ENCODE measurements at regions not wholly inside any gene's neighbourhood (a gene's known extent, or its start where the extent isn't known, plus 50 kb on each side); places are given as distances from the start of the nearest gene placed in this dataset.

GRCh38 chr15:95981209-95981608 lies 349.3 kb upstream of the NR2F2 start:
- DNase-seq: no peak

DNA sequence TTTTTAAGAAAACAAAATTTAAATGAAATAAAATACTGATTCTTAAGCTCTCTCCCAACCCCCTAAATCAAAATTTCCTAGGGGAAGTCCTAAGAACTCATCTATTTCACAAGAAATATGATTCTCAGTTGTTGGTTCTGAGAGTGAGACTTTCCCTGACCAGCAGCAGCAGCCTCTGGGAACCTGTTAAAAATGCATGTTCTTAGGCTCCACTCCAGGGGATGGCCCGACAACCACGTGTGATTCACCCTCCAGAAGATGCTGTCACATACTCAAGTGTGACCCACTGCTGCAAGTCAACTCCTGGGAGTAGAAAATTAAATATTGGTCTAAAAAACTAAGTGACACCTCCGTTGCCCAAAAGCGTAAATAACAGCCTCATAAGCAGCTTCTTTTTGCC lies 343.2 kb upstream of the NR2F2 start:
- DNase-seq: no peak

DNA sequence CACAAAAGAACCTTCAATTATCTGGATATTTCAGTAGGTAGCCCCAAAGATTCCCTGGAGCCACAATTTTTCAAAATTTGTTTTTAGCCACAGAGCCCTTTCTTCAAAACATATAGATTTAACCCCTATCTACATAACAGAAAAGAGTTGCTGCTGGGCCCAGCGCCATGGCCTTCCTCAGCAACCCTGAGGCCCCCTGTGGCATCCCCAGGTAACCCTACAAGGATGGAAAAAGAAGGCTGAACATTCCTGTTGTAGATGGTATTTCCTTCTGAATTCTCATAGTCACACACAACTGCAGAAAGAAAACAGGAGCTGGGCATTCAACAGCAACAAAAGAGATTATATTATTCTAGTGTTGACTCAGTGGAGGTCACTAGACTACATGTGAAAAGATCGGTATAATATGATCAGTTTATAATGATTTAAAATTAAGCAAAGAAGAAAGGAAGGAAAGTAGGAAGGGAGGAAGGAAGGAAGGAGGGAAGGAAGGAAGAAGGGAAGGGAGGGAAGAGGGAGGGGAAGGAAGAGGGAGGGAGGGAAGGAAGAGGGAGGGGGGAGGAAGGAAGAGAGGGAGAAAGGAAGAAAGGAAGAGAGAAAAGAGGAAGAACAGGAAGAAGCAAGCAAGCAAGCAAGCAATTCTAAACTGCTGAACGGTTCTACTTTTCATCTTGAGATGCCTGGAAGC lies 342.5 kb upstream of the NR2F2 start:
- DNase-seq: no peak

GRCh38 chr15:95988574-95988887 lies 342.0 kb upstream of the NR2F2 start:
- no peak for DNase-seq

DNA sequence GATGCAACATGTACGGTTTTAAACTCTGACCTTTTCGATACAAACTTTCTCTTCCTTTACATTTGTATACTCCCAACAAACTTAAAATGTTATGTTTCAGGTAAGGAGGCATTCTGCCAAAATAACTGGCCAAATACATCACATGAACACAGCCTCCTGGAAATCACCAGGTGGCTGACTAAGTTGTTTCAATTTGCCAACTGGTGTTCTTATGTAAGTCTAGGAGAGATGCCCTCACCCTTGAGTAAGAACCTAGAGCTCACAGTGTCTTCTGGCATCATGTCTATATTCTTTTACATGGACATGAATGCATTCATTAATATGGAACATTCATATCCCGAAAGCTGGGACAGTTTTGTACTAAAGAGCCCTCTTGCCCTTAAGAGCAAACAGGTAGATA lies 341.1 kb upstream of the NR2F2 start:
- no peak for DNase-seq

- no peak for DNase-seq
These were observed 339.7 kb upstream of the NR2F2 start for GRCh38 chr15:95990833-95991232.

- DNase-seq: peak in 16 of 56 donors; percentile 1 to 53 (median 10)
These were observed 336.1 kb upstream of the NR2F2 start for GRCh38 chr15:95994418-95994817.

DNA sequence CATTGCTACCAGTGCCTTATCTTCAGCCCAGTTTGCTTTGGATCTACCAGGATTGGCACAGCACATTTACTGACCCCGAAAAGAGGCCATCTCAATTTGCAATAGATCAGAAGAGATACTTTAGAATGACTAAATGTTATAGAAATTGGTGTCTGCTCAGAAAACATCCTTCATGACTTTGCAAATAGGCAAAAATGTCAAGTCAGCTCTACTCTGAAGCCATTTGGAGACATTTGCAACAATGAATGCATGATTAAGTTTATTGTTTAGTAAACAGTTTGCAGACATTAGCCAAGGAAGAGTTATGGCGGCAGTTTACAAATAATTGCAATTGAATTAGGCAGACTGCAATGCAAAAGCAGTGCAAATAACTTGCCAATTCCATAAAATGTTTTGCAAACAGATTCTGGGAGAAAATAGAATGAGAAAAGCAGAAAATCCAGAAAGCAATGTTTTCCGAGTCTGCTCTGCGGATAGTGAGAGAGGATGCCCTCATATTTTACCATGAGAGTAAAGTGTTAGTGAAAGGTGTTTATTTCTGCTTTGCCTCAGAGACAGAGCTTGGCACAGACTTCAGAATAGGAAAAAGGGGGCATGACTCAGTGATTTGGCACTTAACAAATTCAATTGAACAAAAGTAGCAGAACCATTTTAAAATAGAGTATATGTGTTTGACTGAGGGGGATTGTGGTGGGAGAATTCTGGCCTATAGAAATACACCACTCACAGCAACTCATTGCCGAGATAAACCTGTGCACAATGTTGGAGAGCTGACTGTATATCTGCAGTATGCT lies 334.9 kb upstream of the NR2F2 start:
- no peak for DNase-seq

DNA sequence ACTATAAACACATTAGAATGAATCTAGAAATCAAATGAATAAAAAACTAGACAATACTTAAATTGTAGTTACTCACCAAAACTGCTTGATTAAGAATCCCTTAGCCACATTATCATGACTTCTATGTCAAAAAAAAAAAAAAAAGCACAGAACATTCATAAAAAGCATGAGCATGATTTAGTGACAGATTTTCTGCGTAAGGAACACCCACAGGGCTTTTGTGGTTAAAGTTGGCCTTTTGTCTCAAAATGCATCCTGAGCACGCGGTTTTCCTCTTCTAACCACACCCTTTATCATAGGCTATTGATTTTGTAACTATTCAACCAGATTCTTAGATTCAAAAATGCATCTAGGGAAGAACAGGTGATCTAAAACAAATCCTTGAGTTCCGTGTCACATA lies 334.0 kb upstream of the NR2F2 start:
- DNase-seq: no peak

- DNase-seq: no peak
These were observed 331.6 kb upstream of the NR2F2 start for GRCh38 chr15:95998935-95999334.

- no peak for DNase-seq
These were observed 327.3 kb upstream of the NR2F2 start for GRCh38 chr15:96002890-96003859.

DNA sequence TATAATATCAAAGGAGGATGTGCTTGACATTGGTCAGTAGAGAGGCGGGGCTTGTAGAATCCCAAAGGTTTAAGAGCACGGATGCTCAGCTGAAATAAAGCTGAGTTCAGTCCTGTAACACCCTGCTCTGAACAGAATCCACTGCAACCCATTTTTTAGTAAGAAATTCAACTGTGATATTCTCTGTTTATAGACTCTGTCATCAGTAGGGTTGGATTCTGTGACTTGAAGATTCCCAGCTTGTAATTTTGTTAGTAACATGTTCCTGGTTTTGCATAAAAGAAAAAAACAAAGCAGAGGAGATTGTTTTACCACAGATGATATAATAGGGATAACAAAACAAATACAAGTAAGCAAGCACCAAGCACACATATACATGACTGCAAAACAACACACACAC lies 324.6 kb upstream of the NR2F2 start:
- DNase-seq: no peak

- DNase-seq: no peak
These were observed 319.4 kb upstream of the NR2F2 start for GRCh38 chr15:96011136-96011535.

- DNase-seq: no peak
These were observed 315.6 kb upstream of the NR2F2 start for GRCh38 chr15:96014939-96015338.

DNA sequence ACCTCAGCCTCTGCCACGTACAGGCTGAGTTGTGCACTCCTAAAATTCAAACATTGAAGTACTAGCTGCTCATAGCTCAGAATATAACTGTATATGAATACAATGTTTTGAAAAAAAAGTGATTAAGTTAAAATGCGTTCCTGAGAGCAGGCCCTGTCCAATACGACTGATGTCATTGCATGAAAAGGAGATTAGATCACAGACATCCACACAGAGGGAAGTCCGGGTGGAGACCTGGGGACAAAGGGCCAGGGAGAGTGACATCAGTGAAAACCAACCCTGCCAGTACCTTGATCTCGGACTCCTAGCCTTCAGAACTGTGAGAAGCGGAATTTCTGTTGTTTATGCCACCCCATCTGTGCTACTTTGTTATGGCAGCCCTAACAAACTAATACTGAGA lies 311.4 kb upstream of the NR2F2 start:
- DNase-seq: no peak

DNA sequence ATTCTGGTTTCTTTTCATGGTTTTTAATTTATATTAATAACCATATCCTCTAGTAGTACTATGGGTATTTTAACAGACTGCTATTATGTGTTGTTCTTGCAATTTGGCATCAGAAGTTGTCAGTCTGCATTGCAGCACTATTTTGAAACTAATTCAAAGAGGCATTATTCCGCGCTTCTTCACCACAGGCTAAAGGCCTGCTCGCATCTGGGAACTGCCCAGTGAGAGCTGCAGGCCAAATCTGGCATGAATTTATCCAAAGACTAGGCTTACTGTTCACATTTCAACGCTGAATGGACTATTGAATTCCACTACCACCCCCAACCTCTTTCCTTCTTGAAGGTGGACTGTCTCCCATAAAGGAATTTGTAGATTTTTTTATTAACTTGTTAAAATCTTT lies 310.4 kb upstream of the NR2F2 start:
- peak in 39 of 56 donors; percentile 1 to 77 (median 22) for DNase-seq

DNA sequence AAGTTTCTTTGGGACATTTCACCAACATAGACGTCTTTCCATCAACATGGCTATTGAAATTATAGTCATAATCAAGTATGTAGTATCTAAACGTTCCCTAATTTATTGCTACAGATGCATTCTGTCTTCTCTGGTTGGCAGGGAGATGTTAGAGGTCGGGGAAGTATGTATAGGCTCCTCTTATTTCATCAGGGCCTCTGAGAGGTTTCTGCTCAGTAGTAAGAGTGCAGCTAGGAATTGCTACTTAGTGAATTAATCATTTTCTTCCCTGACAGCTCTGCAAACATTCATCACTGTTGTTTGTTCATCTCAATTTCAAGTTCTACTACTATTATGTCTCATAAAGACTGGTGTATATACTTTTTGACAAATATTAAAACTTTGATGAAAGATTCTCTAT lies 309.7 kb upstream of the NR2F2 start:
- no peak for DNase-seq

GRCh38 chr15:96023081-96023480 lies 307.4 kb upstream of the NR2F2 start:
- no peak for DNase-seq

DNA sequence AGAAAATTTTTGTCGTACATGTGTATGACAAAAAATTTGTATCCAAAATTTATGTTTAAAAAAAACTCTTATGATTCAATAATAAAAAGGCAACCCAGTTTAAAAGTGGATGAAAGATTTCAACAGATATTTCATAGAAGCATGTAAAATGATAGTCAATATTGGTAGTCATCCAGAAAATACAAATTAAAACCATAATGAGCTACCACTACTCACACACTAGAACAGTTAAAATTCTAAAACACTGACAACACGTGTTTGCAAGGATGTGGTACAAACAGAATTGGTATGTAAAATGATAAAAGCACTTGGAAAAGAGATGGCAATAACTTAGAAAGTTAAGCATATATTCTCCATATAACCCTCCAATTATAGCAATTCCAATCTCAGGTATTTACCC lies 303.0 kb upstream of the NR2F2 start:
- no peak for DNase-seq

GRCh38 chr15:96028620-96029019 lies 301.9 kb upstream of the NR2F2 start:
- DNase-seq: no peak

- DNase-seq: no peak
These were observed 301.3 kb upstream of the NR2F2 start for GRCh38 chr15:96029172-96029571.

All from amygdala (tissue), 56 donors.